Stomach (tissue), 4 donors: ENCODE measurements at regions not wholly inside any gene's neighbourhood (a gene's known extent, or its start where the extent isn't known, plus 50 kb on each side); places are given as distances from the start of the nearest gene placed in this dataset.

Experiments
- CTCF ChIP-seq, 7 experiments: fragments of 450-650 bp in 4 of 7; fragments of 200-600 bp in 3 of 7; sonication (generic) in 3 of 7; IDR thresholded peaks; one replicate each; pipeline ENCODE4 v1.5.1; 2016 to 2019; ENCODE audit warnings: antibody characterized with exemption in 7 of 7, control low read depth in 2 of 7, mild to moderate bottlenecking in 1 of 7
- EP300 ChIP-seq: sonication (generic); formaldehyde crosslinking; IDR thresholded peaks from one replicate; pipeline ENCODE4 v1.6.1; 2017; ENCODE audit warnings: antibody characterized with exemption
- POLR2A ChIP-seq, 4 donors: fragments of 450-650 bp; IDR thresholded peaks; one replicate each; pipeline ENCODE4 v1.6.1; 2016; ENCODE audit warnings: antibody characterized with exemption in 4 of 4, control low read depth in 2 of 4, mild to moderate bottlenecking in 1 of 4, moderate library complexity in 1 of 4
- POLR2AphosphoS5 ChIP-seq, 3 donors: sonication (generic); formaldehyde crosslinking; IDR thresholded peaks; one replicate each; pipeline ENCODE4 v1.6.1; 2016; ENCODE audit warnings: antibody characterized with exemption in 3 of 3

GRCh38 chr7:46100521-46100920, 179.4 kb upstream of the IGFBP3 start:
- no peak for TF ChIP-seq CTCF (IDR thresholded peaks at IDR 0.05)
- no peak for TF ChIP-seq POLR2A (IDR thresholded peaks at IDR 0.05)
- no peak for TF ChIP-seq POLR2AphosphoS5 (IDR thresholded peaks at IDR 0.05)
- no peak for TF ChIP-seq EP300
